ENCODE measurements at regions not wholly inside any gene's neighbourhood (a gene's known extent, or its start where the extent isn't known, plus 50 kb on each side); places are given as distances from the start of the nearest gene placed in this dataset.

DNA sequence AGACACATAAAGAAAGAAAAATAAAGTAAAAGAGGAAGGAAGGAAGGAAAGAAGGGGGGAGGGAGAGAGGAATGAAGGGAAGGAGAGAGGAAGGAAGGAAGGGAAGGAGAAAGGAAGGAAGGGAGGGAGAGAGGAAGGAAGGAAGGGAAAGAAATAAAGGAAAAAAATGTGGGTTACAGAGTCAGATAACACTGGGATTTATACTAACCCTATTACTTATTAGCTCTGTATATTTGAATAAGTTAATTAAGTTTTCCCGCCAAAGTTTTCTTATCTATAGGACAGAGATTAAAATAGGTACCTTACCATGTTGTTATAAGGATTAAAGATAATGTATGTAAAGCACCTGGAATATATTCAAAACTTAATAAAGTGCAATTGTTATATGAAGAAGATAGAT lies 439.3 kb upstream of the KCNMB2 start:
- WGBS, 2 experiments (ENCODE audit: extremely low coverage in 1 of 2, insufficient coverage in 1 of 2, insufficient read length in 1 of 2, insufficient replicate concordance in 2 of 2, low coverage in 1 of 2, low lambda C conversion rate in 2 of 2, missing lambda C conversion rate in 1 of 2): 100% methylated on average over 1 of the region's 1 CpG; no CpG with 5 or more reads in 1 of the 2 experiments
- DNase-seq (ENCODE audit: low read depth in 1 of 2, low spot score in 2 of 2) (no peak), FAIRE-seq (no peak)
- H4K20me1 ChIP-seq (replicated peaks in 1 of 2; ENCODE audit: control insufficient read depth in 1 of 2, insufficient read depth in 2 of 2, low read length in 2 of 2): no peaks in the 10 kb centered on the region
- no peaks in the 10 kb centered on the region for H3K36me3 ChIP-seq (ENCODE audit: control insufficient read depth in 2 of 4, insufficient read depth in 4 of 4, low read length in 3 of 4)
- no peaks in the 10 kb centered on the region for H3K4me1 ChIP-seq (replicated peaks in 1 of 4; ENCODE audit: control insufficient read depth in 3 of 4, insufficient read depth in 4 of 4, low read length in 3 of 4)
- no peak overlapping the region for H2AK5ac ChIP-seq (ENCODE audit: low read depth, low read length)
- H3K56ac ChIP-seq (replicated peaks; ENCODE audit: insufficient read length, low read depth, low read length): no peak overlapping the region
- CTCF ChIA-PET (ENCODE audit: partially characterized antibody): interaction anchor here (2.0 kb wide), 1 partner anchor 12 kb away, joined by 9 read pairs; no protein-coding TSS in a partner anchor
- no peak overlapping the region for H4K8ac ChIP-seq (ENCODE audit: extremely low read depth, insufficient read depth, low read length)
- no peak overlapping the region for H3K4ac ChIP-seq (replicated peaks; ENCODE audit: insufficient read length, low read depth, low read length)
- H3K4me3 ChIP-seq (ENCODE audit: extremely low read depth in 1 of 4, insufficient read depth in 2 of 4, low read depth in 3 of 4, low read length in 4 of 4): no peak overlapping the region
- H3K9me3 ChIP-seq (ENCODE audit: insufficient read depth in 2 of 2, low read depth in 1 of 2, low read length in 1 of 2): no peaks in the 10 kb centered on the region
- no peak overlapping the region for H2BK12ac ChIP-seq (ENCODE audit: low read depth, low read length)
- no peak overlapping the region for H2AFZ ChIP-seq (ENCODE audit: low read length)
- no peak overlapping the region for H2BK15ac ChIP-seq (ENCODE audit: low read length)
- H3K79me2 ChIP-seq (ENCODE audit: control insufficient read depth in 1 of 2, insufficient read depth in 2 of 2, low read length in 2 of 2): no peaks in the 10 kb centered on the region
- H4K5ac ChIP-seq (ENCODE audit: insufficient read length, low read depth, low read length): no peak overlapping the region
- no peaks in the 10 kb centered on the region for H3K79me1 ChIP-seq (ENCODE audit: low read depth, low read length)
- H3K27me3 ChIP-seq (replicated peaks in 1 of 4; ENCODE audit: control insufficient read depth in 3 of 4, extremely low read depth in 1 of 4, insufficient read depth in 3 of 4, low read length in 3 of 4): no peaks in the 10 kb centered on the region
- no peak overlapping the region for H2BK20ac ChIP-seq (ENCODE audit: low read length)
- H2BK5ac ChIP-seq (ENCODE audit: low read depth, low read length): no peak overlapping the region
- no peak overlapping the region for H3K23ac ChIP-seq (ENCODE audit: insufficient read length)
- no peak overlapping the region for H2BK120ac ChIP-seq (replicated peaks; ENCODE audit: low read depth, low read length)
- H3K18ac ChIP-seq (ENCODE audit: extremely low read depth, low read length): no peak overlapping the region
- no peak overlapping the region for H3K4me2 ChIP-seq (ENCODE audit: insufficient read depth in 1 of 2, low read depth in 2 of 2, low read length in 2 of 2)
- H3K9ac ChIP-seq (replicated peaks in 1 of 4; ENCODE audit: extremely low read depth in 1 of 4, low read depth in 3 of 4, low read length in 3 of 4): no peak overlapping the region
- H3K27ac ChIP-seq (ENCODE audit: low read depth, low read length): no peak overlapping the region
- no peak overlapping the region for H3K14ac ChIP-seq (ENCODE audit: insufficient read length)
- no peaks in the 10 kb centered on the region for H3K23me2 ChIP-seq (ENCODE audit: low read depth, low read length)
- POLR2A ChIA-PET (ENCODE audit: partially characterized antibody): interaction anchor here (0.8 kb wide), 1 partner anchor 992 kb away, joined by 3 read pairs; no protein-coding TSS in a partner anchor
- H4K91ac ChIP-seq (replicated peaks; ENCODE audit: insufficient read length, low read length): no peak overlapping the region
- TF ChIP-seq NRF1 (IDR thresholded peaks at IDR 0.05; ENCODE audit: low read depth, low read length): no peak
- no peak for TF ChIP-seq CEBPB (IDR thresholded peaks at IDR 0.05; ENCODE audit: low read depth, low read length)
- no peak for TF ChIP-seq HDAC6 (IDR thresholded peaks at IDR 0.05; ENCODE audit: low read depth, low read length)
- no peak for TF ChIP-seq FOSL1 (IDR thresholded peaks at IDR 0.05; ENCODE audit: insufficient read depth, low read depth, low read length)
- TF ChIP-seq SAP30 (IDR thresholded peaks at IDR 0.05; ENCODE audit: insufficient read depth, insufficient replicate concordance, low read length): no peak
- TF ChIP-seq, protein P1, sequence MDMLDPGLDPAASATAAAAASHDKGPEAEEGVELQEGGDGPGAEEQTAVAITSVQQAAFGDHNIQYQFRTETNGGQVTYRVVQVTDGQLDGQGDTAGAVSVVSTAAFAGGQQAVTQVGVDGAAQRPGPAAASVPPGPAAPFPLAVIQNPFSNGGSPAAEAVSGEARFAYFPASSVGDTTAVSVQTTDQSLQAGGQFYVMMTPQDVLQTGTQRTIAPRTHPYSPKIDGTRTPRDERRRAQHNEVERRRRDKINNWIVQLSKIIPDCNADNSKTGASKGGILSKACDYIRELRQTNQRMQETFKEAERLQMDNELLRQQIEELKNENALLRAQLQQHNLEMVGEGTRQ (IDR thresholded peaks at IDR 0.05; ENCODE audit: low read length): no peak
- TF ChIP-seq RNF2 (IDR thresholded peaks at IDR 0.05; ENCODE audit: borderline replicate concordance, low read depth, low read length, missing control alignments, poor library complexity, severe bottlenecking): no peak
- no peak for TF ChIP-seq TAF7 (optimal IDR thresholded peaks at IDR 0.05; ENCODE audit: borderline replicate concordance, low read depth, low read length)
- TF ChIP-seq EZH2 (IDR thresholded peaks at IDR 0.05; ENCODE audit: low read depth, low read length, severe bottlenecking): no peak
- TF ChIP-seq SP2 (IDR thresholded peaks at IDR 0.05; ENCODE audit: low read length): no peak
- TF ChIP-seq SP4 (IDR thresholded peaks at IDR 0.05; ENCODE audit: low read length): no peak
- no peak for TF ChIP-seq JUND (IDR thresholded peaks at IDR 0.05; ENCODE audit: low read length)
- no peak for TF ChIP-seq KDM4A (IDR thresholded peaks at IDR 0.05; ENCODE audit: low read depth, low read length, severe bottlenecking)
- TF ChIP-seq JUN (IDR thresholded peaks at IDR 0.05; ENCODE audit: low read depth, low read length): no peak
